ENCODE measurements at regions not wholly inside any gene's neighbourhood (a gene's known extent, or its start where the extent isn't known, plus 50 kb on each side); places are given as distances from the start of the nearest gene placed in this dataset.

DNA sequence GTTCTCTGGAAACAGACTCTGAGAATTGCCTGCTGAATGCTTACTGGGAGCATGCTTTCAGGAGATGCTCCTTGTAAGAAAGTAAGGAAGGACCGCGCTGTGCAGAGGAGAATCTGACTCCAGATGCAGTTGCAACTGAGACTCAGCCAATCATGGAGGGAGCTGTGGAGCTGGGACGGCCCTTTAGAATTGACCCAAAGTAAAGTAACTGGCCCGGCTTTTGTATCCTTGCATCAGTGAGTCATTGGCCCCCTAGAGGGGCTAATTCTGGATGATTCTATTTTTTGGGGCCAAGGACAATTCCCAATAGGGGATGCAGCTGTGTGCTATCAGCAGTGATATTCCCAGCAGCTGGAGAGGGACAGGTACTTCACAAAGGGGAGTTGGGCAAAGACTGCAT is 170.4 kb downstream of the PTEN start:
- no peak overlapping the region for H3K4me3 ChIP-seq (ENCODE audit: low read depth, low read length)
- no peak for DNase-seq (ENCODE audit: low read depth)
- TF ChIP-seq, protein P1, sequence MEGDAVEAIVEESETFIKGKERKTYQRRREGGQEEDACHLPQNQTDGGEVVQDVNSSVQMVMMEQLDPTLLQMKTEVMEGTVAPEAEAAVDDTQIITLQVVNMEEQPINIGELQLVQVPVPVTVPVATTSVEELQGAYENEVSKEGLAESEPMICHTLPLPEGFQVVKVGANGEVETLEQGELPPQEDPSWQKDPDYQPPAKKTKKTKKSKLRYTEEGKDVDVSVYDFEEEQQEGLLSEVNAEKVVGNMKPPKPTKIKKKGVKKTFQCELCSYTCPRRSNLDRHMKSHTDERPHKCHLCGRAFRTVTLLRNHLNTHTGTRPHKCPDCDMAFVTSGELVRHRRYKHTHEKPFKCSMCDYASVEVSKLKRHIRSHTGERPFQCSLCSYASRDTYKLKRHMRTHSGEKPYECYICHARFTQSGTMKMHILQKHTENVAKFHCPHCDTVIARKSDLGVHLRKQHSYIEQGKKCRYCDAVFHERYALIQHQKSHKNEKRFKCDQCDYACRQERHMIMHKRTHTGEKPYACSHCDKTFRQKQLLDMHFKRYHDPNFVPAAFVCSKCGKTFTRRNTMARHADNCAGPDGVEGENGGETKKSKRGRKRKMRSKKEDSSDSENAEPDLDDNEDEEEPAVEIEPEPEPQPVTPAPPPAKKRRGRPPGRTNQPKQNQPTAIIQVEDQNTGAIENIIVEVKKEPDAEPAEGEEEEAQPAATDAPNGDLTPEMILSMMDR (conservative IDR thresholded peaks at IDR 0.05; ENCODE audit: low read depth, low read length) = no peak

DNA sequence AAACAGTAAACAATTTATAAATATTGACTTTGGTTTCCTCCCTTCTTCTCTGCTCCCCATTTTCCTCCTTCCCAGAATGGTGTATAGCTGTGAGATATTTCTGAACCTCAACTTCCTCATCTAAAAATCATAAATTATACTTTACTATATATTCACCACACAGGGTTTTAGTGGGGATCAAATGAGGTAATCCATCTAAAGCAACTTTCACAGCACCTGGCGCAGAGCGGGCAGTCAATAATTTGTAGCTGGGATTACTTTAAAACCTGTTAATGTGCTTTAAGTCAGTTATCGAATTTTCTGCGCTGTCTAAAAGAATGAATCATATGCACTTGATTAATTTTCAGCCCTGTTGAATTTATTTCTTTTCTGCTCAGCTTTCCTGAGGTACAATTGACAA is 172.7 kb downstream of the PTEN start:
- no peak overlapping the region for H3K4me3 ChIP-seq (ENCODE audit: low read depth, low read length)
- DNase-seq (ENCODE audit: low read depth) = no peak
- TF ChIP-seq, protein P1 (conservative IDR thresholded peaks at IDR 0.05; ENCODE audit: low read depth, low read length) = no peak

DNA sequence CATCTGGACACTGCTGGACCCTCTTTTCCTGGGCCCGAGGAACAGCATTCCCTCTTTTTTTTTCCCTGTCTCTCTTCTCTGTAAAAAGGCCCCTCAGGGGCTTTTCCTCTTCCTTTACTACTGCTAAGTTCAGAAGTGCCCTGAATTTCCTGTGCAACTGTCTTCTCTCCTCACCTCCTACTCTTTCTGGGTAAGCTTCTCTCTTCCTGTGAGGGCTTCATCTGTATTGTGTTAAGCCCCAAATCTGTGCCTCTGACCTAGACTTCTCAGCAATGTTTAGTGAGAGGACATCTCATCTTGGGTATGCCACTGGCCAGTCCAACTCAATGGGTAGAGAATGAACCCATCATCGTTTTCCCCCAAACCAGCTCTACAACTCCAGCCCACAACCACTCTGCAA is 174.2 kb downstream of the PTEN start:
- H3K4me3 ChIP-seq (ENCODE audit: low read depth, low read length) = no peak overlapping the region
- DNase-seq (ENCODE audit: low read depth) = no peak
- TF ChIP-seq, protein P1 (conservative IDR thresholded peaks at IDR 0.05; ENCODE audit: low read depth, low read length) = no peak

DNA sequence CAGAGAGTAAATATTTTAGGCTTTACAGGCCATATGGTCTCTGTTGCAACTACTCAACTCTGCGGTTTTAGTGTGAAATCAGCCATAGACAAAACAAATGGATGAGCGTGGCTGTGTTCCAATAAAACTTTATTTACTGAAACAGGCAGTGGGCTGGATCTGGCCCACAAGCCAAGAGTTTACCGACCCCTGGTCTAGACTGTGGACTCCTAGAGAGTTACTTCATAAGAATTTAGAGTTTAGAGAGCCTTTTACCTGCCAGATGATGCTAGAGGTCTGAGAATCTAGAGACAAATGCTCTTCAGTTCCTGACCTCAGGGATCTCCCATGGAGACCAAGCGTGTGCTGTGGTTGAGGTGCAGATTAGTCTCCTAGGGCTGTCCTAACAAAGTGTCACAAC is 174.8 kb downstream of the PTEN start:
- H3K4me3 ChIP-seq (ENCODE audit: low read depth, low read length) = no peak overlapping the region
- peak; percentile 97 for DNase-seq (ENCODE audit: low read depth)
- TF ChIP-seq, protein P1 (conservative IDR thresholded peaks at IDR 0.05; ENCODE audit: low read depth, low read length) = no peak

DNA sequence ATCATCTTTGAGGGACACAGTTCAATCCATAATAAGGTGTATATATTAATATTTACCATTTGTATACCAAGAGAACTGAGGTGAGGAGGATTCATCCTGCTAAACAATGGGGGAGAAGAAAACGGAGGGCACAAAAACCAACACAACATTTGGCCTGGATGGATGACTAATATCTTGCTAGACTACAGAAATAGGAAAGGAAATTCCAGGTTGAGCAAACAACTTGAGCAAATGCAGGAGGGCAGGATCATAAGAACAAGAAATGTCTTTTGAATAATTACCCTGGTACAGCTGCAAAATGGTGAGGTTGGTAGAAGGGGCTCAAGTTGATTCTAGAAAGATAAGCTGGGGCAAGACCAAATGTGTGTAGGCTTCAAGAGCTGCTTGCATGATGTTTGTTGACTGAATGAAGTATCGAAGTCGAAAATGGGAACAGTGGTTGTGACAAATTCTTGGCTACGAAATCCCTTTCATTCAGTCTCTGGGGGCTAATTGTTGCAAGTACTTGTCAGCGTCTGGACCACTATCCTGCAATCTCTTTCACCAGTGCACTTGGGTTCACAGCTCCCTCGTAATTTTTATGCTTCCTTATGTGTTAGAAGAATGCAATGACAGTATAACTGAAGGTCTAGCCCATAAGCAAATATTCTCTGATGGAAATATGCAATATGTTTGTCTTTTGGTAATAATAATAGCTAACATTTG is 176.2 kb downstream of the PTEN start:
- peak; percentile 66 for DNase-seq (ENCODE audit: low read depth)
- TF ChIP-seq, protein P1 (conservative IDR thresholded peaks at IDR 0.05; ENCODE audit: low read depth, low read length) = no peak
- no peak overlapping the region for H3K4me3 ChIP-seq (ENCODE audit: low read depth, low read length)

DNA sequence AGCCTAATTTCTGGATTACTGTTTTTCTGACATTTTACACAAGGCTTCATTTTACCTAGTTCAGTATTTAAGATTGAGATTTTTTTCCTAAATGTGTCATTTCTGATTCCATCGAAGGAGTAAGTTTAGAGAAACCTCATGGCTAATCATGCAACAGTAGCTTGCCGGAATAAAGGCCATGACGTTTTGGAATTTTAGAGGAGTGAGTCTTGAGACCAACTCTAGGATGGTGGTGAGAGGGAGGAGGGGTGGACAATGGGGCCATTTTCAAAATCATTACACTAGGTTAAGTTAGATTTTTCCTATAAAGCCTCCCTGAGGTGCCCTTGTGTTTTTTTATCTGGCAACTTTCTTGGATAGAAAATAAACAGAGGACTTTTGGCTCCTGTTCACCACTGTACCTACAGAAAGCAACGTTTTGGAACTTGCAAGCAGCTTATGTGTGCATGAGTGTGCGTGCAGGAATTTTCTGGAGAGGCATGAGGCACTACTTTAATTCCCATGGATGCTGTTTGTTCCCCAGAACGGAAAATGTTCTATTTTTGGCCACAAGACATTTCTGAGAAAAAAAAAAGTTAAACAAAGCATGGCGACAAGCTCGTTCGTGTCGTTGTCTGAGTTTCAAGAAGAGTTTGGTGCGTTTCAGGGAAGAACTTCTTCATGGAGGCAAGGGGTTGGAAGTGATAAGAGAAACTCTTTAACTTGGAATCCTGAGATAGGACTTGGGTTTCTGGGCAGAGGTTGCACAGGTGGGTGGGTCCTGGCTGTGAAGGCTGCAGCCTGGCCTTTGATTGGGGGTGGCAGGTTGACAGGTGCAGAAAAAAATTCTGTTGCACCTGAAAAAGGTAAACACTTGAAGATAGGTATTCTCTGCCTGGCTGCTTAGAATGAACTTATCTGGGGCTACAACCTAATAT is 178.1 kb downstream of the PTEN start:
- TF ChIP-seq, protein P1 (conservative IDR thresholded peaks at IDR 0.05; ENCODE audit: low read depth, low read length) = no peak
- no peak overlapping the region for H3K4me3 ChIP-seq (ENCODE audit: low read depth, low read length)
- no peak for DNase-seq (ENCODE audit: low read depth)

Data from choroid plexus epithelial cell (primary cell).